Psoas muscle (tissue), 7 donors: ENCODE measurements at regions not wholly inside any gene's neighbourhood (a gene's known extent, or its start where the extent isn't known, plus 50 kb on each side); places are given as distances from the start of the nearest gene placed in this dataset.

Source experiments
- ATAC-seq, 4 donors: fragments of 200-7000 bp; cut with Tn5 transposase; one replicate each; pipeline ENCODE4 v1.9.1; 2020; ENCODE audit warnings: moderate library complexity in 3 of 4, mild to moderate bottlenecking in 2 of 4
- DNase-seq, 2 donors: peaks; one replicate each; pipeline ENCODE4 v3.0.0-alpha.2; 2020
- H3K27ac ChIP-seq: fragments of 200-600 bp; one replicate; pipeline ENCODE4 v1.8.0; 2022
- H3K27me3 ChIP-seq, 3 donors: fragments of 200-600 bp in 1 of 3; one replicate each; pipeline versions ENCODE4 v1.6.1 to v1.8.0; 2013 to 2022; ENCODE audit warnings: low read length in 2 of 3, mild to moderate bottlenecking in 2 of 3, moderate library complexity in 1 of 3; ENCODE audit not compliant: insufficient read depth in 3 of 3
- H3K36me3 ChIP-seq, 2 donors: fragments of 200-600 bp in 1 of 2; one replicate each; pipeline versions ENCODE4 v1.6.1 to v1.8.0; 2013 to 2022; ENCODE audit warnings: low read depth in 1 of 2, mild to moderate bottlenecking in 1 of 2, moderate library complexity in 1 of 2; ENCODE audit not compliant: insufficient read depth in 1 of 2
- H3K4me1 ChIP-seq: fragments of 200-600 bp; one replicate; pipeline ENCODE4 v1.8.0; 2022
- H3K4me3 ChIP-seq: fragments of 200-600 bp; one replicate; pipeline ENCODE4 v1.8.0; 2022; ENCODE audit warnings: mild to moderate bottlenecking
- H3K9me3 ChIP-seq: fragments of 200-600 bp; one replicate; pipeline ENCODE4 v1.8.0; 2022
- WGBS, 3 donors: extraction: QIAGEN DNeasy Blood & Tissue Kit; methylation state at CpG; one replicate each; pipeline versions ENCODE4 v1.1.6 to v1.1.7; 2013; 5-methylcytosine and 5-hydroxymethylcytosine counted together
- intact Hi-C, 2 donors: fragments of 100-400 bp; cut with DNase I; formaldehyde crosslinking; loops; one replicate each; pipeline versions ENCODE4 v1.11.0 to v1.14.2; 2022
- TF ChIP-seq, protein P1 (sequence below): fragments of 200-600 bp; IDR thresholded peaks from one replicate; pipeline ENCODE4 v1.8.0; 2022; ENCODE audit warnings: antibody characterized with exemption
- donor health status: healthy with polysubstance abuse.
- donor health status: DM: no; HTN: no; CAD: no; lungs with moderate emphysema.
- donor health status: Bipolar disorder and iron deficiency.
- donor health status: healthy.
- donor health status: DM: yes; HTN: yes; CAD: no.
- donor health status: DM: no; HTN: no; CAD: no.
- donor health status: DM: yes; HTN: yes; CAD: no.

DNA sequence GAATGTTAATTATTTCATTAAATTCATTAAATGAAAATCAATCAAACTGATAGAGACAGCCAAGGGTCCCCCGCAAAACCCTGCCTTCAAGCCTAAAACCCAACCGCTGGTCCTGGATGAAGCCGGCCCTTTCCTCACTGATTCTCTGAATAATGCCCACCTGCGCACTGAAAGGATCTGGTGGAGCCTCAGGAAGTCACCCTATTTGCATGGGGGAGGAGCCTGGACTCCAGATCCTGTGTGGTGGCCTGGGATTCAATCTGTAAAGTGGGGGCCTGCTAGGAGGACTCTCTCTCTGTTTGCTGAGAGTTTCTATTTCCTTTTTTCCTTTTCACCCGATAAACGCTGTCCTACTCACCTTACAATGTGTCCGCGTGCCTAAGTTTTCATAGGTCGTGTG, 97.9 kb upstream of the ADAMTS3 start:
- Histone ChIP-seq H3K4me1 (no peaks in the 10 kb centered on the region), H3K4me3 (no peak overlapping the region), H3K9me3 (no peaks in the 10 kb centered on the region), H3K36me3 (no peaks in the 10 kb centered on the region), H3K27me3 (no peaks in the 10 kb centered on the region), H3K27ac (no peak overlapping the region)
- TF ChIP-seq, protein P1, sequence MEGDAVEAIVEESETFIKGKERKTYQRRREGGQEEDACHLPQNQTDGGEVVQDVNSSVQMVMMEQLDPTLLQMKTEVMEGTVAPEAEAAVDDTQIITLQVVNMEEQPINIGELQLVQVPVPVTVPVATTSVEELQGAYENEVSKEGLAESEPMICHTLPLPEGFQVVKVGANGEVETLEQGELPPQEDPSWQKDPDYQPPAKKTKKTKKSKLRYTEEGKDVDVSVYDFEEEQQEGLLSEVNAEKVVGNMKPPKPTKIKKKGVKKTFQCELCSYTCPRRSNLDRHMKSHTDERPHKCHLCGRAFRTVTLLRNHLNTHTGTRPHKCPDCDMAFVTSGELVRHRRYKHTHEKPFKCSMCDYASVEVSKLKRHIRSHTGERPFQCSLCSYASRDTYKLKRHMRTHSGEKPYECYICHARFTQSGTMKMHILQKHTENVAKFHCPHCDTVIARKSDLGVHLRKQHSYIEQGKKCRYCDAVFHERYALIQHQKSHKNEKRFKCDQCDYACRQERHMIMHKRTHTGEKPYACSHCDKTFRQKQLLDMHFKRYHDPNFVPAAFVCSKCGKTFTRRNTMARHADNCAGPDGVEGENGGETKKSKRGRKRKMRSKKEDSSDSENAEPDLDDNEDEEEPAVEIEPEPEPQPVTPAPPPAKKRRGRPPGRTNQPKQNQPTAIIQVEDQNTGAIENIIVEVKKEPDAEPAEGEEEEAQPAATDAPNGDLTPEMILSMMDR, result no peak
- 64 to 73% (median 69%) methylated on average over 9 of the region's 9 CpGs for WGBS, 3 donors
- DNase-seq, result no peak
- intact Hi-C loops, result no loop called here
- no peak for ATAC-seq

- 34 to 42% (median 41%) methylated on average over 3 of the region's 3 CpGs for WGBS, 3 donors
- no peak overlapping the region for H3K27ac ChIP-seq
- DNase-seq, result no peak
- H3K4me1 ChIP-seq, result no peaks in the 10 kb centered on the region
- no peaks in the 10 kb centered on the region for H3K9me3 ChIP-seq
- no peaks in the 10 kb centered on the region for H3K36me3 ChIP-seq
- no peaks in the 10 kb centered on the region for H3K27me3 ChIP-seq
- ATAC-seq, result no peak
- intact Hi-C loops, result no loop called here
- TF ChIP-seq, protein P1, result no peak
- no peak overlapping the region for H3K4me3 ChIP-seq
Observed at GRCh38 chr4:72665171-72665968, 96.3 kb upstream of the ADAMTS3 start.

DNA sequence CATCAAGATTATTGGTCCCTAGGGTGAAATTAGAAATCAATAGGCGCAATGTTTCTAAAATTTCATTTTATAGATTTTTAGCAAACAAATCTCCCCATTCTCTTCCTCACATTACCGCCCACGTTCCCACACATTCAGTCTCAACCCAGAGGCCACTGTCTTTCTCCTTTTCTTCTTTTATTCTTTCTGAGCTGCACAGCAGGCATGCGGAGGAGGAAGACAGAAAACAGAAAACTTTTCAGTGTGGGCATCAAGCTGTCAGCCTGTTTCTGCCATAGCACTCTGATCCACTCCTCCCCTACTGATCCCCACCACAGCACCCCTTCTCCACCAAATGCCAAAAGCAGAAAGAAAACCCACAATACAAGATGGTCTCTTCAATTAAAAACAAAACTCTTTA, 94.8 kb upstream of the ADAMTS3 start:
- Histone ChIP-seq H3K4me3 (no peak overlapping the region), H3K9me3 (no peaks in the 10 kb centered on the region), H3K36me3 (no peaks in the 10 kb centered on the region), H3K4me1 (no peaks in the 10 kb centered on the region), H3K27ac (no peak overlapping the region), H3K27me3 (no peaks in the 10 kb centered on the region)
- WGBS, 3 donors, result 48 to 53% (median 49%) methylated on average over 4 of the region's 4 CpGs
- ATAC-seq, result no peak
- DNase-seq, result no peak
- intact Hi-C loops, result no loop called here
- TF ChIP-seq, protein P1, result no peak

- DNase-seq, result no peak
- intact Hi-C loops, result no loop called here
- WGBS, 3 donors, result 21 to 36% (median 26%) methylated on average over 1 of the region's 1 CpG
Observed at GRCh38 chr4:72661830-72662229, 92.8 kb upstream of the ADAMTS3 start.

More at GRCh38 chr4:72661830-72662229, 92.8 kb upstream of the ADAMTS3 start:
- Histone ChIP-seq H3K27me3 (no peaks in the 10 kb centered on the region), H3K4me1 (no peaks in the 10 kb centered on the region), H3K4me3 (no peak overlapping the region), H3K9me3 (no peaks in the 10 kb centered on the region), H3K36me3 (no peaks in the 10 kb centered on the region), H3K27ac (no peak overlapping the region)
- no peak for ATAC-seq
- TF ChIP-seq, protein P1, result no peak
